HPDE6-E6E7 (cell line): ENCODE measurements at regions not wholly inside any gene's neighbourhood (a gene's known extent, or its start where the extent isn't known, plus 50 kb on each side); places are given as distances from the start of the nearest gene placed in this dataset.

Experiments
- DNase-seq: peaks from one replicate; pipeline ENCODE4 v3.0.0; 2011; ENCODE audit warnings: missing footprints; ENCODE audit errors: extremely low spot score

DNA sequence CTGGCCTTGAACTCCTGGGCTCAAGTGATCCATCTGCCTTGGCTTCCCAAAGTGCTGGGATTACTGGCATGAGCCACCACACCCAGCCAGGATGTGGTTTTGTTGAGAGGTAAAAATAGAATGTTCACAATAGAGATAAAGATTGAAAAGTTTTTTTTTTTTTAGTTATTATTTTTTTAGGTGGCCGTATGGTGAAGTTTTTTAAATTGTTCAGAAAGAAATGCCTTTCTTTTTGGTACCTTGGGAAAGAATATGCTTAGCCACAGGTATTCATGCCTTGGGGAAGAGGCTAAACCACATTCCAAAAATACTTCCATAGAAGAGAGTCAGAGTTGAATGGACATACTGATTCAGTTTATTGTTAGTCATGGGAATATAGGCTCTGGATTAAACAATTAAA is 143.4 kb downstream of the C11orf91 start:
- peak; percentile 54 for DNase-seq

DNA sequence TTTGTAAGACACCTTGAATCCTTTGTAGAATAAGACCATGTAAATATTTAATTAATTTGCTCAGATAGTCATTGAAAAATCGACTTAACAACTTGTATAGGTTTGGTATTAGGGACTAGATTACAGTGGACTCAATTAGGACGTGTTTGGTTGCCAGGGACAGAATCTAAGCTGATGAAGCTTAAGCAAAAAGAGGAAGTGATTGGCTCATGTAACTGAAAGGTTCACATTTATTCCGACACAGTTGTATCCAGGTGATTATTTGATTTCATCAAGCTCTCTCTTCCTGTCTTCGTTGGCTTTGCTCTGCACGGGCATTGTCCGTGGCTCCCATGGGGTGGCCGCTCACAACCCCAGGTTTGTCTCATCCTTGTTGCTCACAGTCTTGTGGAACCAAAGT is 146.4 kb downstream of the C11orf91 start:
- no peak for DNase-seq

DNA sequence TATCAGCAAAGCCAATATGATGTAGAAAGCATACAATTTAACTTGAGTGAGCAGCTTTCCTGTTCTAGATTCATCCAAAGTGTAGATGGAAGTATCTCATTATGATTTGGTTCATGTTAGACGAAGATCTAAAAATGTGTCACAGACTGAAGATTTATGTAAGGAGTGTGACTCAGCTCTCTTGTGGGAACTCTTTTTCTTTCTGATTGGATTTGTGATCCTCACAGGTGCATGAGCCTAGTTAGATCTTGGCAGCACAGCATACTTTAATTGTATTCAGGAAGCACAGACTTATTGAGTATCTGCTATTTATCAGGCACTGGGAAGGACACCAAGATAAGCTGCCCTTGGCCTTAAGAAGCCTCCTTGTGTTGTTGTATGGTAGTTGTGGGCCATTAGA is 147.1 kb downstream of the C11orf91 start:
- DNase-seq: no peak

DNA sequence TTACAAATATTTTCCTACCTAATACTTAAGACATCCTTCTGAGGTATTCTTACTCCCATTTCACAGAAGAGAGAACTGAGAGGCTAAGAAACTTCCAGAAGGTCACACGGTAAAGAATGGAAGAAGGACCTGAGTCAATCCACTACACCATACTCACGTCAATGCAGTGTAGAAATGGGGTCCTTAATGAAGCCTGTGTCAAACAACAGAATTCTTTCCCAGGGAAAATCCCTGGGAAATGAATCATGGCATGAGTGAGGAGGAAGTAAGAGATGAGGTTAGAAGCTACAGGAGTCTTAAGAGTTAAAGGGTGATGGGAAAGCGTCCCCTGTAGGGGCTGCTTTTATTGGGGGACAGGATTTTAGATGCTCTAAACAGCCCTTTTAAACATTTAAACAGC is 147.9 kb downstream of the C11orf91 start:
- no peak for DNase-seq

DNA sequence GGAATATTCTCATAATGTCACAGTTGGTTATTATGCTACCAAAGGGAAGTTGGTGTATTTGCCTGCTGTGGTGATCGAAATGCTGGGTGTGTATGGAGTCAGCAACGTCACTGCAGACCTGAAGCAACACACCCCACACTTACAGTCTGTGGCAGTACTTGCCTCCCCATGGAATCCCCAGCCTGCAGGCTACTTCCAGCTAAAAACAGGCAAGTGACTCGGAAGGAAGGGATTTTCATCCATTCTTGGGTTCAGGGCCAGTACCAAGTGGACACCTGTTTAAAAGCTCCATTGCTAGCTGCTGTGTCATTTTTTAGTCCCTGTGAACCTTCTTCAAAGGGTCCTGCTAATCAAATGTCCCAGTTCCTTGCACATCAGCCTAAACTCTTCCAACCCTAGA is 149.6 kb downstream of the C11orf91 start:
- no peak for DNase-seq

DNA sequence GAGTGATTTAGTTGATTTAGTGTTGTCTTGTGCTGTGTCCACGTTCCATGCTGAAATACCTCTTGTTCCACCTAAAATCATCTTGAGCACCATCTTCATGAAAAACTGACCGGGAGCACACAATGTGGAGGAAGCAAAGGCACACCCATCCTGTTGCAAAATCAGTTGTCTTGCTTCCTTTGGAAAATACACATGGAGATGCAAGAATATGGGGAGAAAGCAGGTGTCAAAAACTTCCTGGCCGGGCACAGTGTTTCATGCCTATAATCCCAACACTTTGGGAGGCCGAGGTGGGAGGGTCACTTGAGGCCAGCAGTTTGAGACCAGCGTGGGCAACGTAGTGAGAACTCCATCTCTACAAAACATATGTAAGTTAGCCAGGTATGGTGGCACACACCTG is 151.1 kb downstream of the C11orf91 start:
- no peak for DNase-seq

DNA sequence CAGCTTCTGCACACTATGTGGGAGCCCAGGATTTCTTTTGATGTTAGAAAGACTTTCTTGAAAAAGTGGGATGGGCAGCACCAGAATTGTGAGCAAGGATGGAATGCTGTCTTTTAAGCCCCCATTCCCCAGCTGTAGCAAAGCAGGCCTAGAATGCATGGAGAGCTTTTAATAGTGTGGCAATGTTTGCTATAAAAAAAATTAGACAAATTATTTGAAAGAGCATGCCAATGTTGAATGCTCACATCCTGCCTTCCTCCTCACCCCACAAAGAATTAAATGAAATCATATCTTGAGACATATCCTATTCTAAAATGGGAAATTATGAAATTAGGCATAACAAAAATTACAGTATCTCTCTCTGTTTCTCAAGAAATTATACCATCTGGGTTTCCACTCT is 154.7 kb downstream of the C11orf91 start:
- no peak for DNase-seq

DNA sequence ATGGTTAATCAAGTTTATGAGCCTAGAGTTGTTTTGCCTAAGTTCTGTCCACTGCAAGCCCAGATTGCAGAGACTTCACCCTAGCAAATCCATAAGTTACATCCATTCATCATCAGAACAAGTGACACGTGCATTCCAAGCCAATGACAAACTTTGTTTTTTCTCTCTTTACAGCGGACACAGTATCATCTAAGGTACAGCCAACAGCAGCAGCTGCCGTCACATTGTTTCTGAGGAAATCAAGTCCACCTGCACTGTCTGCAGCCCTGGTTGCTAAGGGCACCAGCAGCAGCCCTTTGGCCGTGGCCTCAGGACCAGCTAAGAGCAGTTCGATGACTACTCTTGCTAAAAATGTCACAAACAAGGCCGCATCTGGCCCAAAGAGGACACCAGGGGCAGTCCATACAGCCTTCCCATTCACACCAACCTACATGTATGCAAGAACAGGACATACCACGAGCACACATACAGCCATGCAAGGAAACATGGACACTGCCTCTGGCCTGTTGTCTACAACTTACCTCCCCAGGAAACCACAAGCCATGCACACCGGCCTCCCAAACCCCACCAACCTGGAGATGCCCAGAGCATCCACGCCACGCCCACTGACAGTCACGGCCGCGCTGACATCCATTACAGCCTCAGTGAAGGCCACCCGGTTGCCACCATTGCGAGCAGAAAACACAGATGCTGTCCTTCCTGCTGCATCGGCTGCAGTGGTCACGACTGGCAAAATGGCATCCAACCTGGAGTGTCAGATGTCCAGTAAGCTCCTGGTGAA is 155.8 kb downstream of the C11orf91 start:
- DNase-seq: no peak

DNA sequence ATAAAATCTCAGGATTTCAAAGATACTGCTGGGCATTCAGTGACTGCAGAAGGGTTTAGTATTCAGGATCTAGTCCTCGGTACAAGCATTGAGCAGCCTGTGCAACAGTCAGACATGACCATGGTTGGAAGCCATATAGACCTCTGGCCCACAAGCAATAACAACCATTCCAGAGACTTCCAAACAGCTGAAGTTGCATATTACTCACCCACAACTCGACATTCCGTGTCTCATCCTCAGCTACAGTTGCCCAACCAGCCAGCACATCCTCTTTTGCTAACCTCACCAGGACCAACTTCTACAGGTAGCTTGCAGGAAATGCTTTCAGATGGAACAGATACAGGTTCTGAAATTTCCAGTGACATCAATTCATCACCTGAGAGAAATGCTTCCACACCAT is 156.8 kb downstream of the C11orf91 start:
- no peak for DNase-seq

DNA sequence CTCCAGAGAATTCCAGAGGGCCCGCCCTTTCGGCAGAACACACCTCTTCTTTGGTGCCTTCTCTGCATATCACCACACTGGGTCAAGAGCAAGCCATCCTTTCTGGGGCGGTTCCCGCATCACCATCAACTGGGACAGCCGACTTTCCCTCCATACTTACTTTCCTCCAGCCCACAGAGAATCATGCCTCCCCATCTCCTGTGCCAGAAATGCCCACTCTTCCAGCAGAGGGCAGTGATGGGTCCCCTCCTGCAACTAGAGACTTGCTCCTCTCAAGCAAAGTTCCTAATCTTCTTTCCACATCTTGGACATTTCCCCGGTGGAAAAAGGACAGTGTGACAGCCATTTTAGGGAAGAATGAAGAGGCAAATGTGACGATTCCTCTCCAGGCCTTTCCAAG is 157.7 kb downstream of the C11orf91 start:
- peak; percentile 59 for DNase-seq

DNA sequence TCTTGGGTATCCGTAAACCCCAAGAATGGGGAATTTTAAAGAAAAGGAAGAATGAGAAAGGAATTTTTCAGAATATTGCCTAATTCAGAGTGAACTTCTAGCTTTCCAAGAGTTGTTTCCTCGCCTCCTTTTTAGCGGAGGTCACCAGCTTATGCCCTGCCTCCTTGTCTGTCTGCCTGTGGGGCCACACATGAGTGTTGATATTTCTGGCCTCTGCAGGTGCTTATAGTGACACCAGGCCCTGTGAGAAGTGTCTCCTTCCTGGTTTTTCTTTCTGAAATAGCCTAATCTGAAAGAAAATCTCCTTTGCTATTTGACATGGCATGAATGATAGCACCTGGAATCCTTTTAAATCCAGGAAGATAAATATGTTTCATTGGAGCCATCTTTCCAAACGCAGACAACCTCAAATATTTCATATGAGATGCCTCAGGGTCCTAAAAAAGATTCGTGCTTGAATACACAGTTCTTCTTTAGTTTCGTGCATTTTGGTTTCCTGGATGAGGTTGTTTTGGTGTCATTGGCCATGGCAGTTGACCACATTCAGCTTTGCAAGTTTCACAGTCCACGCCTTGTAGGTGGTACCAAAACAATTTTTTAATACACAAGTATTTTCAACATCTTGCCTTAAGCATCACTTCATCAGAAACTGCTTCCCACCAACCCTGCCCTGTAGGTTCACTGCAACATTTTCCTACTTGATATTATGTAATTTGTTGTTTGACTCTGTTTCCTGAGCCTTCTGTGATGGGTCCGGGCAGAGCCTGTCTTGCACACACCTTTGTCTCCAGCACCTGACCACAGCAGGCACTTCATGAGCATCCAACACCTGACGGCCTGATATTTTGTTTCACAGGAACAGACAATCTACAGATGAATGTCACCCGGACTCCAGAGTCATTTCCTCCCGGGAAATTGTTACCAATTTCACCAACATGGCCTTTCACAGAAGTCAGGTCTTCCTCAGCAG is 159.4 kb downstream of the C11orf91 start:
- DNase-seq: no peak

DNA sequence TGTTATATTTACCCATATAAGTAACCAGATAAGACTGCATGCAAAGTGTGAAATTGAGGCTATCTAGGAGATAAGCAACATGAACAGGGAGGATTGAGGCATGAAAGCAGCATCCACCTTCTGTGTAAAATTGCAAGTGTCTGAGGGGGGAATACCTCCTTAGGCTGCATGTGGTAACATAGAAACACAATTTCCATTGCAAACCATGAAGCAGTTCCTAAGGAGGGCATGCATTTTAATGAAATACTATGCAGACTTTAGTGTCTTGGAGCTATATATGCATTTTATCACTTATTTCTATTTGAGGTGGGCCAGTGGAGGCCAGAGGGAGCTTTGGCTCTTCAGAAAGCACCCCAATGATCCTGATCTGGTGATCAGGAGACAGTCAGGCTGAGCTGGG is 160.2 kb downstream of the C11orf91 start:
- DNase-seq: no peak

DNA sequence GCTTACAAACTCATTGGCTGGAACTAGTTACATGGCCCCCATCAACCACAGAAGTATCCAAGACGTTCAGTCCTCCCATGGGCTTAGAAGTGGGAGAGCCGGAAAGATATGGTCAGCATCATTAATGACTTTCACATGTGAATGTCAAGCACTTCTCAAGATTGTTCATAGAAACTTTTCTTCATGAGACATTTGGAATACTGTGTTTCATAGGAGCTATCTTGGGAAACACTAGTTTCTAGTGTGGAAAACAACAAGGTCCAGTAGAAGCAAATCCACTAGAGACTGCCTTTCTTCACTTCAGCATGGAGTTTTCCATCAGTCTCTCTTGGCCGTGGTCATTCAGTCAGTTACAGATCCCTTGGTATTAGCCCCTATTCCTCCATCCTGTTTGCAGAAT is 160.9 kb downstream of the C11orf91 start:
- DNase-seq: no peak

DNA sequence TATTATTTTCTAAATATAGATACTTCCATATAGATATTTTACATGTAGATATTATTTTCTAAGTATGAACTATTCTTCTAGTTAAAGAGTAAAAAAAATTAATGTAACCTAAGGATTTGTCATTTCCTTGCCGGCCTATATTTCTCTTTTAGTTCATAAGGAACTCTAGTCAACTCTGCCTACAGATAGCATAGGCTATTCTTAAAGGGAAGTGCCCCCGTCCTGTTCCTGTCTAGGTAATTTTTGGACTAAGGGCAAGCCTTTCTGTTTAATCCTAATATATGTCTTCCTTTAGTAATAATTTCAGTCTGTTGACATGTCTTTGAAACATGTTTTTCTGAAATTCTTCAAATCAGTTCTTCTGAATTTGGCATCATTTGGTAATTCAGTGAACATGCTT is 161.9 kb downstream of the C11orf91 start:
- no peak for DNase-seq

DNA sequence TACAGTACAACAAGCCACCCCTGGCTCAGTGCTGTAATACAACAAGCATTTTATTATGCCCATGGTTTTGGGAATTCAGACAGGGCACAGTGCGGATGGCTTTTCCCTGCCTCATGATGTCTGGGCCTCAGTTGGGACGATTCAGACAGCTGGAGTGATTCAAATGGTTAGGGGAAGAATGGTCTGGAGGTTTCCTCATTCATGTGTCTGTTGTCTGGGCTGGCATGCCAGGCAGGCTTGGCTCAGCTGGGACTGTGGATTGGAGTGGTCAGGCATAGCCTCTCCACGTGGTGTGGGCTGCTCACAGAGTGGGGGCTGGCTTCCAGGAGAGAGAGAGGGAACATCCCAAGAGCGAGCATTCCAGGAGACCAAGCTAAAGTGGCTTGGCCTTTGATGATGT is 164.4 kb downstream of the C11orf91 start:
- DNase-seq: no peak

DNA sequence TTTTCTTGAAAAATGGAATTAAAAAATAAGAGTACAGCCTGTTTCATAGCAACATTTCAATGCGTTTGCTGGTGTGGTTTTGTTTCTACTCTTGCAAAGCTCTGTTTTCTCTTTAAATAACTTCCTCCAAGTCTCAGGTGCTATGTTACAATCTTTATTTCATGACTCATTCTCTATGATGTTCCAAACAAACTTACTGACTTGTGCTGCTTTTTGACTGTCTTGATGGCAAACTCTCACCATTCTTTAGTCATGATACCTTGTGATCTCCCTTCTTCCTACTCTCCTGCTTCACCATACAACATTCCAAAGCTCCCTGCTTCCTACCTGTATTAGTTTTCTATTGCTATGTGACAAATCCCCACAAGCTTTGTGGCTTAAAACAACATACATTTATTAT is 166.1 kb downstream of the C11orf91 start:
- DNase-seq: peak; percentile 27

DNA sequence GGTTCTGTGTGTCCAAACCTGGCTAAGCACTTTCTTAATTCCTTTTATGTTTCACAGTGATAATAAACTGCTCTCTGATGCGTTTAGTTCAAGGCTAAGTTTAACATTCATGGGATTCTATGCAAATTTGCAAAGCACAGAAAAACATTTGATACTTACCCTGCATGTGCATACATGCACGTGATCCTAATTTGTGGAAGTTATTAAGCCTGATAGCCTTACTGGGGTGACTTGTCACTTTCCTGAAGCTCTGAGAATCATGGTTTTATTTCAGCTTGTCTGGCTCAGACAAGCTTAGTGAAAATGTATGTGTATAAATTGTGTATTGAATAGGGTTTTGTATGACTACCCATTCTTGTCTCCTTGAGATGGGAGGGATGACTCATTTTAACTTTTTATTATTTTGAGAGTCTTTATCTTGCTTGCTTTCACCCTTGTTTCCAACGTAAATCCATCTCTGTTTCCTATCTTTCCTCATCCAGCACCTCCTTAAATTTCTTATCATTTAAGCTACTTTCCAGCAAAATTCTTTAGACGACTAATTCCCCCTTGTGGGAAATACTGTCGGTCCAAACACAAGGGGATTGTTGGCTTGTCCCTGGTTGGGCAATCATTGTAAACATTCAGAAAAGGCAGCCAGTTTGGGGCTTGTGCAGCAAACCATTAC is 167.1 kb downstream of the C11orf91 start:
- no peak for DNase-seq

DNA sequence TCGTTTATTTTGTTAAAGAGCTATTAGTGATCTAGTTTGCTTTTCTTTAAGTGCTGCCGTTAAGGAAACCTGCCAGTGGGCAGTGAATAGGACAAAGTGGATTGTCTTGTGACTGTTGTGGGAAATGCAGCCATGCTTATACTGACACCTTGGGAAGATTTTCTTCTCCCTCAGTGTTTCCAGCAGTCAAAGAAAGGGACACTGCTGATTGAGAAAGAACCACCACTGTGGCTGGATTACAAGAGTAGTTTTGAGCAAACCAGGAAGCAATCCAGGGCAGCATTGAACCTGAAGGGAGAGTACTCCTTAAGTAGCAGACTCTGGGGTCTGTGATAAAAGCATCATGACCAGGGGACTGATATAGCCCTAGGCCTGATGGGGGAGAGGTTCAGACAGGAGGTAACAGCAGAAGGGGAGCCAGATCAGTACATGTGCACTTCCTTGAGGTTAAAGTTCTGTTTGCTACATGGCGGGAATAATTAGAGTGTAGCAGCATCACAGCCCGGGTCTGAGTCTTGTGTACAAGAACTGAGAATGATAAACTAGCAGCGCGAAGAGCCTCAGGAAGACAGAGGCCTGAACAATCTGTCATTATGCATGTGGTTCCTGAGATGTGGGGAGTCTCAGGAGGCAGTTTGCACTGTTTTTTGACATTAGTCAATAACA is 167.8 kb downstream of the C11orf91 start:
- DNase-seq: no peak

DNA sequence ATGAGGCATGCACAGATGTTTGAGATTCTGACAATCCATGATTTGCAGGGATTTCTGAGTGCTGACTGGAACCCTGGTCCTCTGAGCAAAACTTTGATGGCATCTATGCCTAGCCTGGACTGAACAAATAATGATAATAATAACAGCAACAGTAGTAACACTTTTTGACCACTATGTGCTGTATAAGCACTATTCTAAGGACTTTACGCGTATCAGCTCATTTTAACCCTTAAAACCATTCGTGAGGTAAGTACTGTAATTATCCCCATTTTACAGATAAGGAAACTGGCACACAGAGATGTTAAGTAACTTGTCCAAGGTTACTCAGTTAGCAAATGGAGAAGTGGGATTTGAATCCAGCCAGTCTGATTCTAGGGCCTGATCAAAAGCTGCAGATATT is 168.4 kb downstream of the C11orf91 start:
- DNase-seq: no peak

DNA sequence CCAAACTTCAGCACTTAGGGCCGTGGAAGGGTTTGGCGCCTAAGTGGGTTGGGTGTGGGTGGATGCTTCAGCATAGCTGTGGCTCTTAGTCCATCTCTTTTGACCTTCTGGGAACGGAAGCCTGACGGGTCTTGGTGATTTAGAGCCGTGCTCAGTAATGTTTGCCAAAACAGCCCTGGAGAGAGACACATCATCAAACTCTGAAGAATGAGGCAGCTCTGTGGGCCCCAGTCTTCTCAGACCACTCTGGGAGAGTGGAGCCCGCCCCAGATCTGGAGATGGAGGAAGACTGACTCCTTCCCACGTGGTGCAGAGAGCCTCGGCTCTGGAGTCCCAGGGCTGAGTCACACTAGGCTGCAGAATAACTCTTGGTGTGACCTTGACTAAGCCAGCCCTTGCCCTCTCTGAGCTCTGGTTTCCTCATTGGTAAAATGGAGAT is 168.9 kb downstream of the C11orf91 start:
- DNase-seq: no peak

DNA sequence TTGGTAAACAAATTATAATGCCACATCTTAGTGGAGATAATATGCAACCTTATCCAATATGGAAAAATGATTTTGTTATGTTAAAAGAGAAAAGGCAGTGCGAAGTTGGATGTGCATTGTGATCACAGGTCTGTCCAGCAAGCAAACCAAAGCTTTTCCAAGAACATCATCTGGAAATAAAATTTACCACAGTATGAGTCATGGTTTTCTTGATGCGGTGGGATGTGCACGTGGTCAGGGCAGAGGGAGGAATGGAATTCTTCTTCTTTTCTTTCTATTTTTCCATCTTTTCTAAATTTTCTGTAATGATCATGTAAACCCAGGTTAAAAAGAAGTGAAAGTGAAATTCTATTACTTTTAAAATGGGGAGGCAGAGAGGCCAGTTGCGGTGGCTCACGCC is 169.8 kb downstream of the C11orf91 start:
- no peak for DNase-seq

DNA sequence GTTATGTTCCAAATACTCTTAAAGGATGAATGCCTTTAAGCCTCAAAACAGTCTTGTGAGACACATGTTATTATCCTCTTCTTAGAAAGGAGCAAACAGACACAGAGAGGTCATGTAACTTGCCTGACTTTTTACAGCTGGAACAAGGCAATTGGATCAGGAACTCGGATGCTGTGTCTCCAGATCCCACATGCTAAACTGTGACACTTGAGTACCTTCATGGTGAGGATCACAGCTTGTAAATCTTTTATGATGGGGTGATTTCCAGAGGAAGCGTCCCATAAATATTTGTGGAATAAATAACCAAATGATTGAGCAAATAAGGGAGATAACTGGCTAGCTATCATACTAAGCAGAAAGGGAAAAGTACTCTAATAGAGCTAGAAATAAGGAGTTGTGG is 171.2 kb downstream of the C11orf91 start:
- no peak for DNase-seq
